ENCODE measurements at regions not wholly inside any gene's neighbourhood (a gene's known extent, or its start where the extent isn't known, plus 50 kb on each side); places are given as distances from the start of the nearest gene placed in this dataset.

DNA sequence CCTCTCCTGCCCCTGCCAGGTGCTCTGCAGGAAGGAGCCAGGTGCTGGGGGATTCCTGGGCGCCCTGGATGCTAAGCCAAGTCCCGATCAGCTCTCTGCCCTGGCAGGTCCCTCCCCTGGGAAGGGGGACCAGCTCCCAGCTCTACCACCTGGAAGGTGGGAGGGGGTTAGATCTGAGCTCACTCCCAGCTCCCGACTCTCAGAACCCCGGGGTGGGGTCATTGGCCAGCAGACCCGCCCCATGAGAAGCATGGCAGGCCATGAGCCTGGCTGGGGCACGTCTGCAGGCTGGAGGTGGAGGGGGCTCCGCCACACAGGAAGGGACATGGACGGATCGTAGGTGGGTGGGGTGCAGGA lies 83.4 kb upstream of the NKX1-1 start (continued):
- TF ChIP-seq, protein P1, sequence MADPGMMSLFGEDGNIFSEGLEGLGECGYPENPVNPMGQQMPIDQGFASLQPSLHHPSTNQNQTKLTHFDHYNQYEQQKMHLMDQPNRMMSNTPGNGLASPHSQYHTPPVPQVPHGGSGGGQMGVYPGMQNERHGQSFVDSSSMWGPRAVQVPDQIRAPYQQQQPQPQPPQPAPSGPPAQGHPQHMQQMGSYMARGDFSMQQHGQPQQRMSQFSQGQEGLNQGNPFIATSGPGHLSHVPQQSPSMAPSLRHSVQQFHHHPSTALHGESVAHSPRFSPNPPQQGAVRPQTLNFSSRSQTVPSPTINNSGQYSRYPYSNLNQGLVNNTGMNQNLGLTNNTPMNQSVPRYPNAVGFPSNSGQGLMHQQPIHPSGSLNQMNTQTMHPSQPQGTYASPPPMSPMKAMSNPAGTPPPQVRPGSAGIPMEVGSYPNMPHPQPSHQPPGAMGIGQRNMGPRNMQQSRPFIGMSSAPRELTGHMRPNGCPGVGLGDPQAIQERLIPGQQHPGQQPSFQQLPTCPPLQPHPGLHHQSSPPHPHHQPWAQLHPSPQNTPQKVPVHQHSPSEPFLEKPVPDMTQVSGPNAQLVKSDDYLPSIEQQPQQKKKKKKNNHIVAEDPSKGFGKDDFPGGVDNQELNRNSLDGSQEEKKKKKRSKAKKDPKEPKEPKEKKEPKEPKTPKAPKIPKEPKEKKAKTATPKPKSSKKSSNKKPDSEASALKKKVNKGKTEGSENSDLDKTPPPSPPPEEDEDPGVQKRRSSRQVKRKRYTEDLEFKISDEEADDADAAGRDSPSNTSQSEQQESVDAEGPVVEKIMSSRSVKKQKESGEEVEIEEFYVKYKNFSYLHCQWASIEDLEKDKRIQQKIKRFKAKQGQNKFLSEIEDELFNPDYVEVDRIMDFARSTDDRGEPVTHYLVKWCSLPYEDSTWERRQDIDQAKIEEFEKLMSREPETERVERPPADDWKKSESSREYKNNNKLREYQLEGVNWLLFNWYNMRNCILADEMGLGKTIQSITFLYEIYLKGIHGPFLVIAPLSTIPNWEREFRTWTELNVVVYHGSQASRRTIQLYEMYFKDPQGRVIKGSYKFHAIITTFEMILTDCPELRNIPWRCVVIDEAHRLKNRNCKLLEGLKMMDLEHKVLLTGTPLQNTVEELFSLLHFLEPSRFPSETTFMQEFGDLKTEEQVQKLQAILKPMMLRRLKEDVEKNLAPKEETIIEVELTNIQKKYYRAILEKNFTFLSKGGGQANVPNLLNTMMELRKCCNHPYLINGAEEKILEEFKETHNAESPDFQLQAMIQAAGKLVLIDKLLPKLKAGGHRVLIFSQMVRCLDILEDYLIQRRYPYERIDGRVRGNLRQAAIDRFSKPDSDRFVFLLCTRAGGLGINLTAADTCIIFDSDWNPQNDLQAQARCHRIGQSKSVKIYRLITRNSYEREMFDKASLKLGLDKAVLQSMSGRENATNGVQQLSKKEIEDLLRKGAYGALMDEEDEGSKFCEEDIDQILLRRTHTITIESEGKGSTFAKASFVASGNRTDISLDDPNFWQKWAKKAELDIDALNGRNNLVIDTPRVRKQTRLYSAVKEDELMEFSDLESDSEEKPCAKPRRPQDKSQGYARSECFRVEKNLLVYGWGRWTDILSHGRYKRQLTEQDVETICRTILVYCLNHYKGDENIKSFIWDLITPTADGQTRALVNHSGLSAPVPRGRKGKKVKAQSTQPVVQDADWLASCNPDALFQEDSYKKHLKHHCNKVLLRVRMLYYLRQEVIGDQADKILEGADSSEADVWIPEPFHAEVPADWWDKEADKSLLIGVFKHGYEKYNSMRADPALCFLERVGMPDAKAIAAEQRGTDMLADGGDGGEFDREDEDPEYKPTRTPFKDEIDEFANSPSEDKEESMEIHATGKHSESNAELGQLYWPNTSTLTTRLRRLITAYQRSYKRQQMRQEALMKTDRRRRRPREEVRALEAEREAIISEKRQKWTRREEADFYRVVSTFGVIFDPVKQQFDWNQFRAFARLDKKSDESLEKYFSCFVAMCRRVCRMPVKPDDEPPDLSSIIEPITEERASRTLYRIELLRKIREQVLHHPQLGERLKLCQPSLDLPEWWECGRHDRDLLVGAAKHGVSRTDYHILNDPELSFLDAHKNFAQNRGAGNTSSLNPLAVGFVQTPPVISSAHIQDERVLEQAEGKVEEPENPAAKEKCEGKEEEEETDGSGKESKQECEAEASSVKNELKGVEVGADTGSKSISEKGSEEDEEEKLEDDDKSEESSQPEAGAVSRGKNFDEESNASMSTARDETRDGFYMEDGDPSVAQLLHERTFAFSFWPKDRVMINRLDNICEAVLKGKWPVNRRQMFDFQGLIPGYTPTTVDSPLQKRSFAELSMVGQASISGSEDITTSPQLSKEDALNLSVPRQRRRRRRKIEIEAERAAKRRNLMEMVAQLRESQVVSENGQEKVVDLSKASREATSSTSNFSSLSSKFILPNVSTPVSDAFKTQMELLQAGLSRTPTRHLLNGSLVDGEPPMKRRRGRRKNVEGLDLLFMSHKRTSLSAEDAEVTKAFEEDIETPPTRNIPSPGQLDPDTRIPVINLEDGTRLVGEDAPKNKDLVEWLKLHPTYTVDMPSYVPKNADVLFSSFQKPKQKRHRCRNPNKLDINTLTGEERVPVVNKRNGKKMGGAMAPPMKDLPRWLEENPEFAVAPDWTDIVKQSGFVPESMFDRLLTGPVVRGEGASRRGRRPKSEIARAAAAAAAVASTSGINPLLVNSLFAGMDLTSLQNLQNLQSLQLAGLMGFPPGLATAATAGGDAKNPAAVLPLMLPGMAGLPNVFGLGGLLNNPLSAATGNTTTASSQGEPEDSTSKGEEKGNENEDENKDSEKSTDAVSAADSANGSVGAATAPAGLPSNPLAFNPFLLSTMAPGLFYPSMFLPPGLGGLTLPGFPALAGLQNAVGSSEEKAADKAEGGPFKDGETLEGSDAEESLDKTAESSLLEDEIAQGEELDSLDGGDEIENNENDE (IDR thresholded peaks at IDR 0.05; ENCODE audit: low read depth, low read length) = no peak
- TF ChIP-seq GTF2F1 (IDR thresholded peaks at IDR 0.05; ENCODE audit: low read depth, low read length) (no peak), MCM2 (IDR thresholded peaks at IDR 0.05; ENCODE audit: low read depth) (no peak), SAFB2 (IDR thresholded peaks at IDR 0.05; ENCODE audit: borderline replicate concordance, low read depth, low read length, severe bottlenecking) (no peak)

All from K562 (cell line).